CMK (cell line): ENCODE measurements at regions not wholly inside any gene's neighbourhood (a gene's known extent, or its start where the extent isn't known, plus 50 kb on each side); places are given as distances from the start of the nearest gene placed in this dataset.

Source experiments
- DNase-seq: peaks from one replicate; pipeline ENCODE4 v3.0.0-alpha.2; 2010; ENCODE audit warnings: low read depth

- DNase-seq, result no peak
Observed at GRCh38 chr12:81811061-81811777, 52.1 kb upstream of the PPFIA2 start.

- DNase-seq, result no peak
Observed at GRCh38 chr12:81809829-81810595, 50.9 kb upstream of the PPFIA2 start.

GRCh38 chr12:81809113-81809777, 50.1 kb upstream of the PPFIA2 start:
- no peak for DNase-seq
